Adrenal gland (tissue), 5 donors: ENCODE measurements at regions not wholly inside any gene's neighbourhood (a gene's known extent, or its start where the extent isn't known, plus 50 kb on each side); places are given as distances from the start of the nearest gene placed in this dataset.

ENCODE experiments used
- POLR2A ChIP-seq, 2 donors: fragments of 450-650 bp; IDR thresholded peaks; one replicate each; pipeline ENCODE4 v1.6.1; 2017; ENCODE audit warnings: antibody characterized with exemption in 2 of 2, mild to moderate bottlenecking in 2 of 2, moderate library complexity in 1 of 2
- TF ChIP-seq, protein P1 (sequence below), 6 experiments: fragments of 450-650 bp in 4 of 6; fragments of 200-600 bp in 2 of 6; sonication (generic) in 1 of 6; IDR thresholded peaks; 1 replicate in 5 of 6; 2 replicates in 1 of 6; pipeline versions ENCODE4 v1.5.1 to v1.8.0; 2016 to 2021; ENCODE audit warnings: antibody characterized with exemption in 6 of 6, mild to moderate bottlenecking in 2 of 6, moderate library complexity in 1 of 6
- donor health status: DM: no; HTN: no; CAD: no.

DNA sequence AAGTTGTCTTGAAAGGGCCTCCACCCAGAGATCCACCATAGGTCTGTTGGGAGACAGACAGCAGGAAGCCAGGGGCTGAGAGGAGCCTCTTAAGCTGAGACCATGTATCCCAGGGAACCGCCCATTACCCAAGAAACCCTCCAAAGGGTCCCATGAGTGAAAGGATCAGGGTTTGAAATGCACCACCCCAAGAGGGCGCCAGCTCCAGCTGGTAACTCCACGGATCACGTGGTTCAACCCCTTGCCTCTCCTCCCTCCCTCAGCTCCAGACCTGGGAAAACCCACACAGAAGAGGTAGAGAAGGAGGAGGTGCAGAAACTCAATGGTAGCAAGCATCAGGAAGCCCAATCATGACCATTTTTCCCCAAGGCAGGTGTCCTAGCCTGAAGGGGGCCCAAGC is 148.7 kb downstream of the AIPL1 start:
- TF ChIP-seq, protein P1, sequence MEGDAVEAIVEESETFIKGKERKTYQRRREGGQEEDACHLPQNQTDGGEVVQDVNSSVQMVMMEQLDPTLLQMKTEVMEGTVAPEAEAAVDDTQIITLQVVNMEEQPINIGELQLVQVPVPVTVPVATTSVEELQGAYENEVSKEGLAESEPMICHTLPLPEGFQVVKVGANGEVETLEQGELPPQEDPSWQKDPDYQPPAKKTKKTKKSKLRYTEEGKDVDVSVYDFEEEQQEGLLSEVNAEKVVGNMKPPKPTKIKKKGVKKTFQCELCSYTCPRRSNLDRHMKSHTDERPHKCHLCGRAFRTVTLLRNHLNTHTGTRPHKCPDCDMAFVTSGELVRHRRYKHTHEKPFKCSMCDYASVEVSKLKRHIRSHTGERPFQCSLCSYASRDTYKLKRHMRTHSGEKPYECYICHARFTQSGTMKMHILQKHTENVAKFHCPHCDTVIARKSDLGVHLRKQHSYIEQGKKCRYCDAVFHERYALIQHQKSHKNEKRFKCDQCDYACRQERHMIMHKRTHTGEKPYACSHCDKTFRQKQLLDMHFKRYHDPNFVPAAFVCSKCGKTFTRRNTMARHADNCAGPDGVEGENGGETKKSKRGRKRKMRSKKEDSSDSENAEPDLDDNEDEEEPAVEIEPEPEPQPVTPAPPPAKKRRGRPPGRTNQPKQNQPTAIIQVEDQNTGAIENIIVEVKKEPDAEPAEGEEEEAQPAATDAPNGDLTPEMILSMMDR (IDR thresholded peaks at IDR 0.05) = no peak
- no peak for TF ChIP-seq POLR2A (IDR thresholded peaks at IDR 0.05)
